GM12878 (cell line): ENCODE measurements at regions not wholly inside any gene's neighbourhood (a gene's known extent, or its start where the extent isn't known, plus 50 kb on each side); places are given as distances from the start of the nearest gene placed in this dataset.

Experiments
- ATAC-seq: fragments of 200-7000 bp; cut with Tn5 transposase; 3 replicates; pipeline ENCODE4 v1.9.1; 2020; ENCODE audit warnings: mild to moderate bottlenecking, moderate library complexity
- BruUV-seq: library from RNA; stranded (reverse); fragments of 400-500 nt; replicated peaks from 2 replicates; lab custom pipeline; 2021; lab: Mats Ljungman, UMichigan
- CTCF ChIA-PET: fragments of 300-600 bp; sonication (Branson Sonifier 250); formaldehyde crosslinking; extraction: SDS; loops from one replicate; lab custom pipeline; 2021; ENCODE audit warnings: inconsistent platforms; lab: Yijun Ruan, JAX
- POLR2A ChIA-PET: fragments of 350-600 bp; formaldehyde crosslinking; extraction: SDS; loops from one replicate; lab custom pipeline; 2021; ENCODE audit warnings: inconsistent platforms; lab: Charles Lee
- RAD21 ChIA-PET: fragments of 300-600 bp; sonication (Branson Sonifier 250); formaldehyde crosslinking; loops from one replicate; lab custom pipeline; 2023; ENCODE audit warnings: antibody characterized with exemption; ENCODE audit not compliant: unreplicated experiment; lab: Charles Lee
- SMC1A ChIA-PET: fragments of 300-600 bp; sonication (Branson Sonifier 250); formaldehyde crosslinking; loops from one replicate; lab custom pipeline; 2023; ENCODE audit not compliant: unreplicated experiment, uncharacterized antibody; lab: Charles Lee
- DNase-seq: peaks from one replicate; pipeline ENCODE4 v3.0.0-alpha.2; 2011; ENCODE audit warnings: low read depth, low spot score
- FAIRE-seq: peaks from 3 replicates; lab custom pipeline; 2011; peaks lifted over from hg19 to GRCh38; lab: Jason Lieb, UNC
- H2AFZ ChIP-seq: 2 replicates; pipeline ENCODE4 v1.6.0; 2011; ENCODE audit warnings: low read depth, low read length, control low read depth; ENCODE audit not compliant: control insufficient read depth
- H3K27ac ChIP-seq: 2 replicates; pipeline ENCODE4 v1.5.1; 2011; ENCODE audit warnings: control low read depth; ENCODE audit not compliant: control insufficient read depth, insufficient read depth
- H3K27me3 ChIP-seq, 2 experiments: replicated peaks in 1 of 2; 2 replicates each; pipeline versions ENCODE4 v1.6.0 to v1.6.1; 2011; ENCODE audit warnings: low read length in 1 of 2; ENCODE audit not compliant: control insufficient read depth in 2 of 2, insufficient read depth in 2 of 2
- H3K36me3 ChIP-seq, 2 experiments: 2 replicates each; pipeline ENCODE4 v1.5.1; 2011; ENCODE audit warnings: low read length in 1 of 2; ENCODE audit not compliant: control insufficient read depth in 2 of 2, insufficient read depth in 2 of 2
- H3K4me1 ChIP-seq: 2 replicates; pipeline ENCODE4 v1.6.1; 2011; ENCODE audit warnings: mild to moderate bottlenecking, low read length, moderate library complexity, mixed read lengths; ENCODE audit not compliant: control insufficient read depth, insufficient read depth
- H3K4me2 ChIP-seq: 2 replicates; pipeline ENCODE4 v1.6.0; 2011; ENCODE audit warnings: control low read depth; ENCODE audit not compliant: control insufficient read depth, insufficient read depth
- H3K4me3 ChIP-seq: fragments of 200-600 bp; sonication (generic); 2 replicates; pipeline ENCODE4 v1.5.1; 2016
- H3K79me2 ChIP-seq: 2 replicates; pipeline ENCODE4 v1.6.0; 2011; ENCODE audit warnings: low read length; ENCODE audit not compliant: control insufficient read depth, insufficient read depth
- H3K9ac ChIP-seq: 2 replicates; pipeline ENCODE4 v1.8.0; 2011; ENCODE audit warnings: low read length, control low read depth, mixed read lengths; ENCODE audit not compliant: control insufficient read depth, insufficient read depth
- H3K9me3 ChIP-seq: replicated peaks from 3 replicates; pipeline ENCODE4 v1.5.1; 2011; ENCODE audit warnings: mild to moderate bottlenecking, low read length; ENCODE audit not compliant: control insufficient read depth, insufficient read depth
- H4K20me1 ChIP-seq: 2 replicates; pipeline ENCODE4 v1.6.0; 2011; ENCODE audit not compliant: control insufficient read depth, insufficient read depth
- BMI1 ChIP-seq: fragments of 450-650 bp; IDR thresholded peaks from 2 replicates; pipeline ENCODE4 v1.6.1; 2016; ENCODE audit warnings: mild to moderate bottlenecking, moderate library complexity, borderline replicate concordance
- ETV6 ChIP-seq, 2 experiments: fragments of 450-650 bp in 1 of 2; IDR thresholded peaks in 1 of 2; conservative IDR thresholded peaks in 1 of 2; 2 replicates each; pipeline ENCODE4 v1.6.1; 2014; ENCODE audit warnings: antibody characterized with exemption in 1 of 2, borderline replicate concordance in 1 of 2, low read depth in 1 of 2, mild to moderate bottlenecking in 1 of 2, moderate library complexity in 1 of 2
- IKZF2 ChIP-seq, 2 experiments: fragments of 450-650 bp; IDR thresholded peaks; 2 replicates each; pipeline ENCODE4 v1.6.1; 2017; ENCODE audit warnings: mild to moderate bottlenecking in 2 of 2, moderate library complexity in 2 of 2
- MAX ChIP-seq: IDR thresholded peaks from 2 replicates; pipeline ENCODE4 v1.6.1; 2012; ENCODE audit warnings: low read depth, low read length, improper control_type of control experiment
- MEF2A ChIP-seq: IDR thresholded peaks from 2 replicates; pipeline ENCODE4 v1.6.1; 2011; ENCODE audit warnings: low read depth, mild to moderate bottlenecking, low read length, moderate library complexity; ENCODE audit not compliant: insufficient read depth
- NR2C2 ChIP-seq: IDR thresholded peaks from 2 replicates; pipeline ENCODE4 v1.6.1; 2011; ENCODE audit warnings: borderline replicate concordance, low read depth; ENCODE audit not compliant: control insufficient read depth, insufficient read length
- PAX8 ChIP-seq: fragments of 450-650 bp; IDR thresholded peaks from 2 replicates; pipeline ENCODE4 v1.6.1; 2017; ENCODE audit warnings: mild to moderate bottlenecking, moderate library complexity
- STAT3 ChIP-seq: IDR thresholded peaks from 2 replicates; pipeline ENCODE4 v1.6.1; 2011; ENCODE audit warnings: low read depth, low read length, improper control_type of control experiment
- TCF12 ChIP-seq: IDR thresholded peaks from 2 replicates; pipeline ENCODE4 v1.6.1; 2011; ENCODE audit warnings: low read depth, mild to moderate bottlenecking, low read length
- TCF7 ChIP-seq: IDR thresholded peaks from 2 replicates; pipeline ENCODE4 v1.6.1; 2014; ENCODE audit warnings: antibody characterized with exemption, borderline replicate concordance
- ZSCAN29 ChIP-seq: fragments of 450-650 bp; IDR thresholded peaks from 2 replicates; pipeline ENCODE4 v1.6.1; 2017; ENCODE audit warnings: mild to moderate bottlenecking, moderate library complexity
- WGBS: methylation state at CpG from one replicate; pipeline ENCODE4 v1.1.6; 2016; ENCODE audit warnings: low lambda C conversion rate; ENCODE audit not compliant: insufficient replicate concordance, insufficient coverage; ENCODE audit errors: missing lambda C conversion rate; 5-methylcytosine and 5-hydroxymethylcytosine counted together
- in situ Hi-C: fragments of 300-500 bp; cut with MboI; formaldehyde crosslinking; loops from 9 replicates; pipeline ENCODE4 v1.14.3; 2018; ENCODE audit warnings: mixed read lengths
- intact Hi-C: fragments of 100-400 bp; cut with micrococcal nuclease; formaldehyde crosslinking; loops from one replicate; pipeline ENCODE4 v1.14.2; 2022; ENCODE audit not compliant: unreplicated experiment
- TF ChIP-seq, protein P1 (sequence below): fragments of 450-650 bp; conservative IDR thresholded peaks from 2 replicates; pipeline ENCODE4 v1.6.1; 2017; ENCODE audit warnings: mild to moderate bottlenecking, moderate library complexity

- WGBS: 21% methylated on average over 3 of the region's 3 CpGs
- H3K9me3 ChIP-seq: no peaks in the 10 kb centered on the region
- H3K79me2 ChIP-seq: no peaks in the 10 kb centered on the region
- H3K4me2 ChIP-seq: no peak overlapping the region
- 0 out of 2 replicates have a peak, but pooled peaks cover 3% of the 10 kb centered on the region for H3K4me1 ChIP-seq
- TF ChIP-seq TCF12 (no peak), ZSCAN29 (no peak), MEF2A (no peak)
- TF ChIP-seq, all 136 proteins: peak for 0
- Histone ChIP-seq H3K27ac (no peak overlapping the region), H3K4me3 (no peak overlapping the region), H4K20me1 (no peaks in the 10 kb centered on the region), H3K36me3 (no peaks in the 10 kb centered on the region), H3K9ac (no peak overlapping the region), H3K27me3 (no peaks in the 10 kb centered on the region), H2AFZ (no peak overlapping the region)
- FAIRE-seq (no peak), DNase-seq (no peak), ATAC-seq (no peak)
- SMC1A ChIA-PET: interaction anchor here (0.6 kb wide), 1 partner anchor 1009 kb away, joined by 3 read pairs; no protein-coding TSS in a partner anchor
- RAD21 ChIA-PET: no interaction called here
- intact Hi-C loops (no loop called here), in situ Hi-C loops (no loop called here)
- CTCF ChIA-PET: interaction anchor here (0.6 kb wide), 1 partner anchor 32 kb away, joined by 5 read pairs; no protein-coding TSS in a partner anchor
- POLR2A ChIA-PET: no interaction called here
- BruUV-seq: no TSS peak
These were observed 139.0 kb upstream of the ACTBL2 start for GRCh38 chr5:57621624-57622023.

GRCh38 chr5:57618767-57619381 is 136.3 kb upstream of the ACTBL2 start:
- SMC1A ChIA-PET: interaction anchor here (0.7 to 1.4 kb wide), 4 partner anchors 19 to 803 kb away, joined by 3 to 4 read pairs (median 3); no protein-coding TSS in a partner anchor
- Histone ChIP-seq H3K27me3 (no peaks in the 10 kb centered on the region), H2AFZ (no peak overlapping the region), H3K9me3 (no peaks in the 10 kb centered on the region), H3K27ac (no peak overlapping the region), H3K9ac (no peak overlapping the region), H3K36me3 (no peaks in the 10 kb centered on the region), H3K79me2 (no peaks in the 10 kb centered on the region), H3K4me2 (peak overlapping the region; percentile 30; the same call in 1 of the 2 replicates), H3K4me3 (no peak overlapping the region), H3K4me1 (0 out of 2 replicates have a peak, but pooled peaks cover 3% of the 10 kb centered on the region), H4K20me1 (no peaks in the 10 kb centered on the region)
- FAIRE-seq (no peak), DNase-seq (no peak), ATAC-seq (peak; percentile 39; the same call in 2 of the 3 replicates)
- in situ Hi-C loops: no loop called here
- POLR2A ChIA-PET: interaction anchor here (0.5 kb wide), 1 partner anchor 123 kb away, joined by 3 read pairs; no protein-coding TSS in a partner anchor
- CTCF ChIA-PET: no interaction called here
- intact Hi-C loops: no loop called here
- RAD21 ChIA-PET: interaction anchor here (1.4 kb wide), 1 partner anchor 20 kb away, joined by 3 read pairs; no protein-coding TSS in a partner anchor
- 36% methylated on average over 4 of the region's 4 CpGs for WGBS
- TF ChIP-seq, protein P1, sequence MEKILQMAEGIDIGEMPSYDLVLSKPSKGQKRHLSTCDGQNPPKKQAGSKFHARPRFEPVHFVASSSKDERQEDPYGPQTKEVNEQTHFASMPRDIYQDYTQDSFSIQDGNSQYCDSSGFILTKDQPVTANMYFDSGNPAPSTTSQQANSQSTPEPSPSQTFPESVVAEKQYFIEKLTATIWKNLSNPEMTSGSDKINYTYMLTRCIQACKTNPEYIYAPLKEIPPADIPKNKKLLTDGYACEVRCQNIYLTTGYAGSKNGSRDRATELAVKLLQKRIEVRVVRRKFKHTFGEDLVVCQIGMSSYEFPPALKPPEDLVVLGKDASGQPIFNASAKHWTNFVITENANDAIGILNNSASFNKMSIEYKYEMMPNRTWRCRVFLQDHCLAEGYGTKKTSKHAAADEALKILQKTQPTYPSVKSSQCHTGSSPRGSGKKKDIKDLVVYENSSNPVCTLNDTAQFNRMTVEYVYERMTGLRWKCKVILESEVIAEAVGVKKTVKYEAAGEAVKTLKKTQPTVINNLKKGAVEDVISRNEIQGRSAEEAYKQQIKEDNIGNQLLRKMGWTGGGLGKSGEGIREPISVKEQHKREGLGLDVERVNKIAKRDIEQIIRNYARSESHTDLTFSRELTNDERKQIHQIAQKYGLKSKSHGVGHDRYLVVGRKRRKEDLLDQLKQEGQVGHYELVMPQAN: no peak
- TF ChIP-seq NR2C2 (no peak), PAX8 (no peak), ETV6 (conservative IDR thresholded peaks at IDR 0.05 in 1 of 2, IDR thresholded peaks at IDR 0.05 in 1 of 2; ENCODE audit: borderline replicate concordance in 1 of 2, low read depth in 1 of 2) (no peak), TCF7 (no peak), BMI1 (no peak), IKZF2 (IDR thresholded peaks at IDR 0.05) (no peak), MAX (no peak), STAT3 (no peak)
- no TSS peak for BruUV-seq
